DMS53 treated with DMSO at 0.1 percent for 48 hours (cell line): ENCODE measurements at regions not wholly inside any gene's neighbourhood (a gene's known extent, or its start where the extent isn't known, plus 50 kb on each side); places are given as distances from the start of the nearest gene placed in this dataset.

ENCODE experiments used
- DNase-seq: peaks from one replicate; lab custom pipeline; 2025; ENCODE audit not compliant: unreplicated experiment; lab: John Stamatoyannopoulos, UW

GRCh38 chr3:168850109-168850508, 754.4 kb upstream of the GOLIM4 start:
- DNase-seq = no peak

- DNase-seq = peak; percentile 33
These were observed 751.7 kb upstream of the GOLIM4 start for GRCh38 chr3:168847291-168847883.

GRCh38 chr3:168844894-168845482, 749.3 kb upstream of the GOLIM4 start:
- no peak for DNase-seq

- no peak for DNase-seq
These were observed 748.7 kb upstream of the GOLIM4 start for GRCh38 chr3:168844472-168844871.

- DNase-seq = no peak
These were observed 747.8 kb upstream of the GOLIM4 start for GRCh38 chr3:168843481-168843880.

- DNase-seq = no peak
These were observed 743.9 kb upstream of the GOLIM4 start for GRCh38 chr3:168839653-168840052.

- no peak for DNase-seq
These were observed 738.8 kb upstream of the GOLIM4 start for GRCh38 chr3:168834558-168834957.

- no peak for DNase-seq
These were observed 733.2 kb upstream of the GOLIM4 start for GRCh38 chr3:168828943-168829342.

- no peak for DNase-seq
These were observed 732.8 kb upstream of the GOLIM4 start for GRCh38 chr3:168828536-168828935.

- no peak for DNase-seq
These were observed 732.3 kb upstream of the GOLIM4 start for GRCh38 chr3:168828014-168828413.

GRCh38 chr3:168824107-168824506, 728.4 kb upstream of the GOLIM4 start:
- no peak for DNase-seq

- no peak for DNase-seq
These were observed 727.7 kb upstream of the GOLIM4 start for GRCh38 chr3:168823466-168823865.

- no peak for DNase-seq
These were observed 725.2 kb upstream of the GOLIM4 start for GRCh38 chr3:168820810-168821415.

- DNase-seq = no peak
These were observed 721.5 kb upstream of the GOLIM4 start for GRCh38 chr3:168817177-168817576.

GRCh38 chr3:168815946-168816345, 720.2 kb upstream of the GOLIM4 start:
- no peak for DNase-seq

- DNase-seq = no peak
These were observed 717.6 kb upstream of the GOLIM4 start for GRCh38 chr3:168813225-168813802.

GRCh38 chr3:168812234-168812633, 716.5 kb upstream of the GOLIM4 start:
- DNase-seq = no peak

- DNase-seq = no peak
These were observed 712.9 kb upstream of the GOLIM4 start for GRCh38 chr3:168808596-168808995.

- DNase-seq = no peak
These were observed 711.7 kb upstream of the GOLIM4 start for GRCh38 chr3:168807448-168807847.

- no peak for DNase-seq
These were observed 711.1 kb upstream of the GOLIM4 start for GRCh38 chr3:168806871-168807270.

- no peak for DNase-seq
These were observed 707.8 kb upstream of the GOLIM4 start for GRCh38 chr3:168803536-168803935.

GRCh38 chr3:168802766-168803165, 707.0 kb upstream of the GOLIM4 start:
- no peak for DNase-seq
